ENCODE measurements at regions not wholly inside any gene's neighbourhood (a gene's known extent, or its start where the extent isn't known, plus 50 kb on each side); places are given as distances from the start of the nearest gene placed in this dataset.

DNA sequence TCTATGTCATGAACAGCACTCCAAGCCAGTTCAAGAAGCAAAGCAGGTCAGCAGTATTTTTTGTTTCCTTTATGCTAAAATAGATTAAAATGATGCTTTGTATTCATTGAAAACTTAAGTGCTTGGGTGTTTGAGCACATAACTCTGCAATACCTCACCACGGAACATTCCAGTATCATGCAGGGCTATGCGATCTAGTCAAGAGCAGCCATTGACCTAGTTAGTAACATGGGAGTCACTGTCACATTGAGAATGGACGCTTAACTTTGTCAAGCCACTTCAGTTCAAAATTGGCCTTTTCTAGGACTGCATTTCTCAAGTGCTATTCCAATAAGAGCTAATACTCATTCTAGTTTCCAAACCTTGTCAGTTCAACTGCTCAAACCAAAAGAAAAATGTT, 160.1 kb upstream of the FSTL5 start:
- TF ChIP-seq CTCF (conservative IDR thresholded peaks at IDR 0.05 in 1 of 2, IDR thresholded peaks at IDR 0.05 in 1 of 2; ENCODE audit: low read depth in 1 of 2, low read length in 2 of 2) (no peak), EZH2 (IDR thresholded peaks at IDR 0.05; ENCODE audit: low read length, missing control alignments) (no peak)
